Activated T-helper 2 cell treated with anti-CD3 and anti-CD28 coated beads, Interferon-gamma antibody, Interleukin-2, Interleukin-4, amounts not matched to agents 10 μg/mL and 5 μg/mL and 100 μg/mL, durations not matched to agents 14 hours and 24 hours and 36 hours (primary cell): ENCODE measurements at regions not wholly inside any gene's neighbourhood (a gene's known extent, or its start where the extent isn't known, plus 50 kb on each side); places are given as distances from the start of the nearest gene placed in this dataset.
"Not testable (repeated sequence)": the region's sequence is repeated elsewhere in the genome, so short reads cannot be mapped to it uniquely, and the experiment has no call there.

Experiments
- DNase-seq: peaks from one replicate; pipeline ENCODE4 v3.0.0; 2021; ENCODE audit warnings: low spot score
- H3K27ac Mint-ChIP-seq: one replicate; pipeline ENCODE4 v1.8.0; 2021; ENCODE audit warnings: mixed read lengths
- H3K27me3 Mint-ChIP-seq: one replicate; pipeline ENCODE4 v1.8.0; 2021; ENCODE audit warnings: low read depth, mixed read lengths
- H3K36me3 Mint-ChIP-seq: one replicate; pipeline ENCODE4 v1.8.0; 2021; ENCODE audit warnings: low read depth, mixed read lengths
- H3K4me1 Mint-ChIP-seq: one replicate; pipeline ENCODE4 v1.8.0; 2021; ENCODE audit warnings: low read depth, mixed read lengths
- H3K4me3 Mint-ChIP-seq: one replicate; pipeline ENCODE4 v1.8.0; 2021; ENCODE audit warnings: low read depth, mild to moderate bottlenecking, moderate library complexity, mixed read lengths
- H3K9me3 Mint-ChIP-seq: one replicate; pipeline ENCODE4 v1.8.0; 2021; ENCODE audit warnings: mixed read lengths
- intact Hi-C: fragments of 100-400 bp; cut with micrococcal nuclease; formaldehyde crosslinking; loops from one replicate; pipeline ENCODE4 v1.15.1; 2023

- DNase-seq: no peak
- Mint-ChIP-seq H3K36me3 (no peaks in the 10 kb centered on the region), H3K4me3 (no peak overlapping the region), H3K27ac (no peak overlapping the region), H3K9me3 (no peaks in the 10 kb centered on the region), H3K27me3 (no peaks in the 10 kb centered on the region), H3K4me1 (no peaks in the 10 kb centered on the region)
- intact Hi-C loops: no loop called here
These were observed 56.1 kb downstream of the FEZF1 start for GRCh38 chr7:122248472-122248871.

GRCh38 chr7:122238729-122239128 is 65.8 kb downstream of the FEZF1 start:
- not testable (repeated sequence) for H3K4me1 Mint-ChIP-seq

GRCh38 chr7:122238297-122238696 is 66.3 kb downstream of the FEZF1 start:
- H3K27me3 Mint-ChIP-seq, H3K27ac Mint-ChIP-seq, H3K9me3 Mint-ChIP-seq, H3K4me3 Mint-ChIP-seq, DNase-seq, H3K4me1 Mint-ChIP-seq, H3K36me3 Mint-ChIP-seq, intact Hi-C loops: not testable (repeated sequence)

More at GRCh38 chr7:122238729-122239128, 65.8 kb downstream of the FEZF1 start:
- H3K9me3 Mint-ChIP-seq, DNase-seq, intact Hi-C loops, H3K4me3 Mint-ChIP-seq, H3K27me3 Mint-ChIP-seq, H3K27ac Mint-ChIP-seq, H3K36me3 Mint-ChIP-seq: not testable (repeated sequence)

- DNase-seq: no peak
- H3K4me3 Mint-ChIP-seq: no peak overlapping the region
- no peaks in the 10 kb centered on the region for H3K36me3 Mint-ChIP-seq
- H3K9me3 Mint-ChIP-seq: no peaks in the 10 kb centered on the region
- H3K27ac Mint-ChIP-seq: no peak overlapping the region
- no peaks in the 10 kb centered on the region for H3K4me1 Mint-ChIP-seq
- H3K27me3 Mint-ChIP-seq: no peaks in the 10 kb centered on the region
- intact Hi-C loops: no loop called here
These were observed 78.7 kb downstream of the FEZF1 start for GRCh38 chr7:122225874-122226273.

- no peak overlapping the region for H3K4me3 Mint-ChIP-seq
- intact Hi-C loops: loop anchor here (2.0 to 5.0 kb wide), 2 partner anchors 309 to 933 kb away; no protein-coding TSS in a partner anchor
- no peak overlapping the region for H3K27ac Mint-ChIP-seq
- no peaks in the 10 kb centered on the region for H3K9me3 Mint-ChIP-seq
- no peaks in the 10 kb centered on the region for H3K36me3 Mint-ChIP-seq
- no peaks in the 10 kb centered on the region for H3K4me1 Mint-ChIP-seq
- no peak for DNase-seq
- no peaks in the 10 kb centered on the region for H3K27me3 Mint-ChIP-seq
These were observed 75.3 kb upstream of the AASS start for GRCh38 chr7:122219253-122219865.

GRCh38 chr7:122217125-122217524 is 73.1 kb upstream of the AASS start:
- intact Hi-C loops: loop anchor here (5.0 kb wide), 1 partner anchor 935 kb away; no protein-coding TSS in a partner anchor
- H3K27me3 Mint-ChIP-seq: no peaks in the 10 kb centered on the region

GRCh38 chr7:122212754-122213153 is 68.7 kb upstream of the AASS start:
- intact Hi-C loops: no loop called here
- no peaks in the 10 kb centered on the region for H3K9me3 Mint-ChIP-seq
- no peaks in the 10 kb centered on the region for H3K4me1 Mint-ChIP-seq
- H3K27me3 Mint-ChIP-seq: no peaks in the 10 kb centered on the region
- H3K36me3 Mint-ChIP-seq: no peaks in the 10 kb centered on the region
- no peak overlapping the region for H3K4me3 Mint-ChIP-seq
- no peak overlapping the region for H3K27ac Mint-ChIP-seq
- no peak for DNase-seq

More at GRCh38 chr7:122217125-122217524, 73.1 kb upstream of the AASS start:
- no peaks in the 10 kb centered on the region for H3K9me3 Mint-ChIP-seq
- no peak overlapping the region for H3K27ac Mint-ChIP-seq
- no peak overlapping the region for H3K4me3 Mint-ChIP-seq
- no peak for DNase-seq
- H3K4me1 Mint-ChIP-seq: no peaks in the 10 kb centered on the region
- no peaks in the 10 kb centered on the region for H3K36me3 Mint-ChIP-seq

GRCh38 chr7:122211362-122211761 is 67.3 kb upstream of the AASS start:
- no peaks in the 10 kb centered on the region for H3K4me1 Mint-ChIP-seq
- intact Hi-C loops: no loop called here

GRCh38 chr7:122206985-122207384 is 62.9 kb upstream of the AASS start:
- H3K4me1 Mint-ChIP-seq: no peaks in the 10 kb centered on the region
- peaks cover 4% of the 10 kb centered on the region for H3K9me3 Mint-ChIP-seq
- no peak for DNase-seq
- no peak overlapping the region for H3K4me3 Mint-ChIP-seq
- H3K27me3 Mint-ChIP-seq: no peaks in the 10 kb centered on the region
- no peaks in the 10 kb centered on the region for H3K36me3 Mint-ChIP-seq
- no peak overlapping the region for H3K27ac Mint-ChIP-seq
- intact Hi-C loops: no loop called here

More at GRCh38 chr7:122211362-122211761, 67.3 kb upstream of the AASS start:
- H3K36me3 Mint-ChIP-seq: no peaks in the 10 kb centered on the region
- H3K27me3 Mint-ChIP-seq: no peaks in the 10 kb centered on the region
- peaks cover 4% of the 10 kb centered on the region for H3K9me3 Mint-ChIP-seq
- DNase-seq: no peak
- no peak overlapping the region for H3K27ac Mint-ChIP-seq
- H3K4me3 Mint-ChIP-seq: no peak overlapping the region

GRCh38 chr7:122203814-122204213 is 59.8 kb upstream of the AASS start:
- Mint-ChIP-seq H3K9me3 (peaks cover 4% of the 10 kb centered on the region), H3K27me3 (no peaks in the 10 kb centered on the region), H3K4me1 (no peaks in the 10 kb centered on the region), H3K36me3 (no peaks in the 10 kb centered on the region), H3K27ac (no peak overlapping the region), H3K4me3 (no peak overlapping the region)
- intact Hi-C loops: no loop called here
- DNase-seq: no peak

GRCh38 chr7:122200888-122201287 is 56.8 kb upstream of the AASS start:
- Mint-ChIP-seq H3K36me3 (no peaks in the 10 kb centered on the region), H3K27ac (no peak overlapping the region), H3K9me3 (no peaks in the 10 kb centered on the region), H3K4me1 (no peaks in the 10 kb centered on the region), H3K4me3 (no peak overlapping the region), H3K27me3 (no peaks in the 10 kb centered on the region)
- intact Hi-C loops: no loop called here
- DNase-seq: no peak

- intact Hi-C loops: no loop called here
- no peaks in the 10 kb centered on the region for H3K36me3 Mint-ChIP-seq
- H3K27me3 Mint-ChIP-seq: no peaks in the 10 kb centered on the region
- no peaks in the 10 kb centered on the region for H3K4me1 Mint-ChIP-seq
- H3K4me3 Mint-ChIP-seq: no peak overlapping the region
- DNase-seq: no peak
- no peaks in the 10 kb centered on the region for H3K9me3 Mint-ChIP-seq
- H3K27ac Mint-ChIP-seq: no peak overlapping the region
These were observed 55.1 kb upstream of the AASS start for GRCh38 chr7:122199171-122199570.

- Mint-ChIP-seq H3K36me3 (no peaks in the 10 kb centered on the region), H3K9me3 (no peaks in the 10 kb centered on the region), H3K4me3 (no peak overlapping the region), H3K4me1 (no peaks in the 10 kb centered on the region), H3K27me3 (no peaks in the 10 kb centered on the region), H3K27ac (no peak overlapping the region)
- no peak for DNase-seq
- intact Hi-C loops: no loop called here
These were observed 54.5 kb upstream of the AASS start for GRCh38 chr7:122198581-122198980.
